PFSK-1 (cell line): ENCODE measurements at regions not wholly inside any gene's neighbourhood (a gene's known extent, or its start where the extent isn't known, plus 50 kb on each side); places are given as distances from the start of the nearest gene placed in this dataset.

ENCODE experiments used
- FOXP2 ChIP-seq: optimal IDR thresholded peaks from 2 replicates; pipeline ENCODE3; 2011; ENCODE audit warnings: borderline replicate concordance, control low read depth, inconsistent platforms; ENCODE audit not compliant: insufficient read depth; ENCODE audit errors: extremely low read length, extremely low read depth
- POLR2AphosphoS5 ChIP-seq: IDR thresholded peaks from 2 replicates; pipeline ENCODE4 v1.6.1; 2012; ENCODE audit warnings: low read depth, mild to moderate bottlenecking, control low read depth, low read length, moderate library complexity
- SIN3A ChIP-seq: IDR thresholded peaks from 2 replicates; pipeline ENCODE4 v1.6.1; 2012; ENCODE audit warnings: mild to moderate bottlenecking, low read length, moderate library complexity, borderline replicate concordance; ENCODE audit not compliant: insufficient read depth
- TAF1 ChIP-seq: IDR thresholded peaks from 2 replicates; pipeline ENCODE4 v1.6.1; 2012; ENCODE audit warnings: low read length, control low read depth, borderline replicate concordance; ENCODE audit not compliant: insufficient read depth
- TF ChIP-seq, protein P1 (sequence below), 2 experiments: IDR thresholded peaks; 2 replicates each; pipeline versions ENCODE4 v1.6.1 to v1.8.0; 2011 to 2012; ENCODE audit warnings: low read depth in 2 of 2, low read length in 2 of 2, control low read depth in 1 of 2, inconsistent platforms in 1 of 2, mild to moderate bottlenecking in 1 of 2, moderate library complexity in 1 of 2; ENCODE audit not compliant: insufficient read depth in 1 of 2

DNA sequence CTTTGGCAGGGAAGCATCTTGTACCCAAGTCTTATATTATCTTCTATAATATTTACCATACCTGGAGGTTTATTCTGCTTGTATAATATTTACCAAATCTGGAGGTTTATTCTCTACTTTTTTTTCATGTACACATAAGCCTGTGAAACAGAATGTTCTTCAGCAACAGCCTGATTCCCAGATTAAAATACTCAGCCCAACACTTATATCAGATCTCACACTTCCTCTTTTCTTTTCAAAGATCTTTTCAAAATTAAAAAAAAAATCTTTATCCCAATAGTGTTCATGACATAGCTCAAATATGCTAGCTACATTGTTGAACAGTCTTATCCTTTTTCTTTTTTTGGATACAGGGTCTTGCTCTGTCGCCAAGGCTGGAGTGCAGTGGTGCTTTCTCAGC, 300.7 kb downstream of the LMO7 start:
- TF ChIP-seq SIN3A (no peak), FOXP2 (no peak), TAF1 (no peak), POLR2AphosphoS5 (no peak)
- TF ChIP-seq, protein P1, sequence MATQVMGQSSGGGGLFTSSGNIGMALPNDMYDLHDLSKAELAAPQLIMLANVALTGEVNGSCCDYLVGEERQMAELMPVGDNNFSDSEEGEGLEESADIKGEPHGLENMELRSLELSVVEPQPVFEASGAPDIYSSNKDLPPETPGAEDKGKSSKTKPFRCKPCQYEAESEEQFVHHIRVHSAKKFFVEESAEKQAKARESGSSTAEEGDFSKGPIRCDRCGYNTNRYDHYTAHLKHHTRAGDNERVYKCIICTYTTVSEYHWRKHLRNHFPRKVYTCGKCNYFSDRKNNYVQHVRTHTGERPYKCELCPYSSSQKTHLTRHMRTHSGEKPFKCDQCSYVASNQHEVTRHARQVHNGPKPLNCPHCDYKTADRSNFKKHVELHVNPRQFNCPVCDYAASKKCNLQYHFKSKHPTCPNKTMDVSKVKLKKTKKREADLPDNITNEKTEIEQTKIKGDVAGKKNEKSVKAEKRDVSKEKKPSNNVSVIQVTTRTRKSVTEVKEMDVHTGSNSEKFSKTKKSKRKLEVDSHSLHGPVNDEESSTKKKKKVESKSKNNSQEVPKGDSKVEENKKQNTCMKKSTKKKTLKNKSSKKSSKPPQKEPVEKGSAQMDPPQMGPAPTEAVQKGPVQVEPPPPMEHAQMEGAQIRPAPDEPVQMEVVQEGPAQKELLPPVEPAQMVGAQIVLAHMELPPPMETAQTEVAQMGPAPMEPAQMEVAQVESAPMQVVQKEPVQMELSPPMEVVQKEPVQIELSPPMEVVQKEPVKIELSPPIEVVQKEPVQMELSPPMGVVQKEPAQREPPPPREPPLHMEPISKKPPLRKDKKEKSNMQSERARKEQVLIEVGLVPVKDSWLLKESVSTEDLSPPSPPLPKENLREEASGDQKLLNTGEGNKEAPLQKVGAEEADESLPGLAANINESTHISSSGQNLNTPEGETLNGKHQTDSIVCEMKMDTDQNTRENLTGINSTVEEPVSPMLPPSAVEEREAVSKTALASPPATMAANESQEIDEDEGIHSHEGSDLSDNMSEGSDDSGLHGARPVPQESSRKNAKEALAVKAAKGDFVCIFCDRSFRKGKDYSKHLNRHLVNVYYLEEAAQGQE (IDR thresholded peaks at IDR 0.05; ENCODE audit: insufficient read depth in 1 of 2, low read depth in 2 of 2, low read length in 2 of 2): no peak

DNA sequence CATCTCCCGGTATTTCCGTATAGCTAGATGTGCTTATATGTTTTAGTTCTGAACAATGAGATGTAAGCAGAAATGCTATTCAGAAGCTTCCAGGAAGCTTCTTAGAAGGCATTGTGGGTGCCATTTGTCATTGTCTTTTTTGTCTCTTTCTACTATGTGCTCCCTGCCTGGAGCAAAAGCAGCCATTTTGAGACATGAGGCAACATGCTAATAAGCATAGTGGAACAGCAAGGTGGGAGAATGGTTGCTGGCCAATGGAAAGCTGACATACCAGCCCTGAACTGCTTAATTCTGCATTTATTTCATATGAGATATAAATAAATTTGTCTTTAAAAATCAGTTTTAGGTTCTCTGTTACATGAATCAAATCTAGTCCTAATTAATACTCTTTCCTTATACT, 299.7 kb downstream of the LMO7 start:
- TF ChIP-seq SIN3A (no peak), FOXP2 (no peak), TAF1 (no peak), POLR2AphosphoS5 (no peak)
- TF ChIP-seq, protein P1 (IDR thresholded peaks at IDR 0.05; ENCODE audit: insufficient read depth in 1 of 2, low read depth in 2 of 2, low read length in 2 of 2): no peak

DNA sequence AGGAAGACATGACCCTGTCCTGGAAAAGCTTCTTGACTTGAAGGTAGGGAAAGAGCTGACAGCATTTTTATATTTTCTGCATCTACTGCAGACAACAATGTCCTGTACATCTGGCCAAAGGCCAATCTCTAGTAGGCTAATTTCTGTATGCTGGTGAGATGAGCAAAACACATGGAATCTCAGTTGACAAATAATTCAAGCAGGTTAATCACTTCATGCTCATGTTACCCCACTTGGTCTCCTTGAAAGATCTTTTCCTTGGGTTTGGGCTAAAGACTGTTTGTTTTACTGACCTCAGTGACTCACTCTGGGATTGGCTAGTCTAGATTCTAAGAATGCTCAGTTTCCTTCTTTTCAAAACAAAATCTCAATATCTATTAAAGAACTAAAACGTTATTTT, 298.8 kb downstream of the LMO7 start:
- no peak for TF ChIP-seq POLR2AphosphoS5
- no peak for TF ChIP-seq SIN3A
- TF ChIP-seq TAF1: no peak
- no peak for TF ChIP-seq FOXP2
- TF ChIP-seq, protein P1 (IDR thresholded peaks at IDR 0.05; ENCODE audit: insufficient read depth in 1 of 2, low read depth in 2 of 2, low read length in 2 of 2): no peak

DNA sequence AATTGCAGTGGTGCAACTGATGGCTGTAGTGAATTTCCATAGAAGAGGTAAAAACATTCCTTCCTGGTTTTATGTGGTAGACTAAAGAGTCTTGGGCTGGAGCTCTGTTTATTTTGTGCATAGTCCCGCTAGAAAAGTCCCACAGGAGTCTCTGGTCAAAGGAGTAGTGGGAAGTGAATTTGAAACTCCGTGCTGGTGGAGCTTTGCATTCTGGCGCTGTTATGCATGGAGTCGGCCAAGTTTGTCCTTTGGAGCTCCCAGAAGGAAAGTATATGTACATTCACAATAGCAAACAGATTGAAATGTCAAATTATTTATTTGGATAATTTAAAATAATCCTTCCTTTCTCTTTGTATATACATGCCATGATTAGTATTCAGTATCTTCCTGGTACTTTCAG, 296.5 kb downstream of the LMO7 start:
- TF ChIP-seq SIN3A (no peak), TAF1 (no peak), POLR2AphosphoS5 (no peak), FOXP2 (no peak)
- TF ChIP-seq, protein P1 (IDR thresholded peaks at IDR 0.05; ENCODE audit: insufficient read depth in 1 of 2, low read depth in 2 of 2, low read length in 2 of 2): no peak

DNA sequence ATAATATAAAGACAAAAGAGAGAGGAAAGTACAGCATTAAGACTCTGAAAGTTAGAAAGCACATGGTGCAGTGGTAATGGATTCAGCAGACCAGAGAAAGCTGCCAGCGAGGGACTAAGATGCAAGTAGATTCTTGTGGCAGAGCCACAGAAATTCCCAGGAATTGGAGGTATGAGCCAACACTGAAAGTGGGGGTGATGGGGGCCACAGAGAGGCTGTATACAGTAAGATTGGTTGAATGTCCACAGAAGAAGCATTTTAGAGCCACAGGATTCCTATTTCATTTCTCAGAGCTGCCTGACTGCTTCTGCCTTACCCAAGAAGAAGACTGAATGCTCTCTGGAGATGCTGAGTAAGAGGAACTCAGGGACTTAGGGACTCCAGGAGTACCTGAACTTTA, 295.0 kb downstream of the LMO7 start:
- TF ChIP-seq TAF1: no peak
- no peak for TF ChIP-seq FOXP2
- no peak for TF ChIP-seq SIN3A
- TF ChIP-seq, protein P1 (IDR thresholded peaks at IDR 0.05; ENCODE audit: insufficient read depth in 1 of 2, low read depth in 2 of 2, low read length in 2 of 2): no peak
- no peak for TF ChIP-seq POLR2AphosphoS5
